ENCODE measurements at regions not wholly inside any gene's neighbourhood (a gene's known extent, or its start where the extent isn't known, plus 50 kb on each side); places are given as distances from the start of the nearest gene placed in this dataset.

GRCh38 chr9:87389936-87390335 lies 107.7 kb upstream of the DAPK1 start:
- no peaks in the 10 kb centered on the region for H3K36me3 ChIP-seq
- TF ChIP-seq POLR2AphosphoS5 (IDR thresholded peaks at IDR 0.05): no peak
- no peak for TF ChIP-seq CTCF (IDR thresholded peaks at IDR 0.05)
- TF ChIP-seq EP300 (IDR thresholded peaks at IDR 0.05): no peak
- TF ChIP-seq POLR2A (IDR thresholded peaks at IDR 0.05; ENCODE audit: low read depth): no peak
- H3K27me3 ChIP-seq: no peaks in the 10 kb centered on the region
- H3K4me3 ChIP-seq: no peak overlapping the region
- H3K27ac ChIP-seq (replicated peaks in 1 of 4): no peak overlapping the region
- DNase-seq (ENCODE audit: extremely low spot score): peak; percentile 4
- intact Hi-C loops (cut with DNase I): no loop called here
- no peaks in the 10 kb centered on the region for H3K9me3 ChIP-seq
- 80% methylated on average over 3 of the region's 3 CpGs for WGBS
- no peaks in the 10 kb centered on the region for H3K4me1 ChIP-seq

GRCh38 chr9:87390361-87390760 lies 107.3 kb upstream of the DAPK1 start:
- WGBS: 97% methylated on average over 2 of the region's 2 CpGs
- TF ChIP-seq CTCF (IDR thresholded peaks at IDR 0.05): no peak
- no peak for TF ChIP-seq POLR2A (IDR thresholded peaks at IDR 0.05; ENCODE audit: low read depth)
- no peak for TF ChIP-seq EP300 (IDR thresholded peaks at IDR 0.05)
- no peak for TF ChIP-seq POLR2AphosphoS5 (IDR thresholded peaks at IDR 0.05)
- Histone ChIP-seq H3K9me3 (no peaks in the 10 kb centered on the region), H3K27me3 (no peaks in the 10 kb centered on the region), H3K36me3 (no peaks in the 10 kb centered on the region), H3K27ac (replicated peaks in 1 of 4) (no peak overlapping the region), H3K4me3 (no peak overlapping the region), H3K4me1 (no peaks in the 10 kb centered on the region)
- DNase-seq (ENCODE audit: extremely low spot score): no peak
- intact Hi-C loops (cut with DNase I): no loop called here

GRCh38 chr9:87392086-87392485 lies 105.6 kb upstream of the DAPK1 start:
- intact Hi-C loops (cut with DNase I): no loop called here
- Histone ChIP-seq H3K27ac (replicated peaks in 1 of 4) (no peak overlapping the region), H3K4me1 (no peaks in the 10 kb centered on the region), H3K36me3 (no peaks in the 10 kb centered on the region), H3K4me3 (no peak overlapping the region), H3K9me3 (no peaks in the 10 kb centered on the region), H3K27me3 (no peaks in the 10 kb centered on the region)
- WGBS: 79% methylated on average over 2 of the region's 2 CpGs
- TF ChIP-seq POLR2AphosphoS5 (IDR thresholded peaks at IDR 0.05) (no peak), CTCF (IDR thresholded peaks at IDR 0.05) (no peak), EP300 (IDR thresholded peaks at IDR 0.05) (no peak), POLR2A (IDR thresholded peaks at IDR 0.05; ENCODE audit: low read depth) (no peak)
- no peak for DNase-seq (ENCODE audit: extremely low spot score)

- Histone ChIP-seq H3K27me3 (no peaks in the 10 kb centered on the region), H3K27ac (replicated peaks in 1 of 4) (no peak overlapping the region), H3K36me3 (no peaks in the 10 kb centered on the region), H3K4me1 (no peaks in the 10 kb centered on the region), H3K4me3 (no peak overlapping the region), H3K9me3 (no peaks in the 10 kb centered on the region)
- TF ChIP-seq POLR2AphosphoS5 (IDR thresholded peaks at IDR 0.05): no peak
- no peak for TF ChIP-seq POLR2A (IDR thresholded peaks at IDR 0.05; ENCODE audit: low read depth)
- no peak for TF ChIP-seq EP300 (IDR thresholded peaks at IDR 0.05)
- no peak for TF ChIP-seq CTCF (IDR thresholded peaks at IDR 0.05)
- WGBS: 94% methylated on average over 4 of the region's 4 CpGs
- DNase-seq (ENCODE audit: extremely low spot score): no peak
- intact Hi-C loops (cut with DNase I): no loop called here
Observed at GRCh38 chr9:87393706-87394230, 103.9 kb upstream of the DAPK1 start.

GRCh38 chr9:87395804-87396479 lies 101.7 kb upstream of the DAPK1 start:
- H3K27me3 ChIP-seq: no peaks in the 10 kb centered on the region
- no peak for DNase-seq (ENCODE audit: extremely low spot score)
- H3K36me3 ChIP-seq: no peaks in the 10 kb centered on the region
- H3K27ac ChIP-seq (replicated peaks in 1 of 4): no peak overlapping the region
- intact Hi-C loops (cut with DNase I): no loop called here
- no peaks in the 10 kb centered on the region for H3K4me1 ChIP-seq
- WGBS: 71% methylated on average over 11 of the region's 11 CpGs
- no peak for TF ChIP-seq CTCF (IDR thresholded peaks at IDR 0.05)
- TF ChIP-seq POLR2AphosphoS5 (IDR thresholded peaks at IDR 0.05): no peak
- TF ChIP-seq EP300 (IDR thresholded peaks at IDR 0.05): no peak
- no peak for TF ChIP-seq POLR2A (IDR thresholded peaks at IDR 0.05; ENCODE audit: low read depth)
- no peak overlapping the region for H3K4me3 ChIP-seq
- no peaks in the 10 kb centered on the region for H3K9me3 ChIP-seq

All from esophagus muscularis mucosa (tissue), 4 donors.